AML-193 (cell line): ENCODE measurements at regions not wholly inside any gene's neighbourhood (a gene's known extent, or its start where the extent isn't known, plus 50 kb on each side); places are given as distances from the start of the nearest gene placed in this dataset.

ENCODE experiments used
- DNase-seq, 2 experiments: peaks; one replicate each; lab custom pipeline; 2025; lab: John Stamatoyannopoulos, UW

- DNase-seq = no peak
Observed at GRCh38 chr5:68748101-68748500, 345.7 kb upstream of the SLC30A5 start.

- DNase-seq = no peak
Observed at GRCh38 chr5:68749077-68749476, 344.7 kb upstream of the SLC30A5 start.

GRCh38 chr5:68749631-68750030 lies 344.2 kb upstream of the SLC30A5 start:
- DNase-seq = peak; percentile 38 to 59

- DNase-seq = no peak
Observed at GRCh38 chr5:68751661-68752060, 342.2 kb upstream of the SLC30A5 start.

GRCh38 chr5:68754536-68754935 lies 339.3 kb upstream of the SLC30A5 start:
- DNase-seq = no peak

- DNase-seq = no peak
Observed at GRCh38 chr5:68755293-68755692, 338.5 kb upstream of the SLC30A5 start.

GRCh38 chr5:68757006-68757405 lies 336.8 kb upstream of the SLC30A5 start:
- DNase-seq = no peak

GRCh38 chr5:68757626-68758212 lies 336.1 kb upstream of the SLC30A5 start:
- no peak for DNase-seq

- DNase-seq = no peak
Observed at GRCh38 chr5:68759593-68759992, 334.2 kb upstream of the SLC30A5 start.

- no peak for DNase-seq
Observed at GRCh38 chr5:68762201-68762600, 331.6 kb upstream of the SLC30A5 start.

- DNase-seq = no peak
Observed at GRCh38 chr5:68766952-68767464, 326.8 kb upstream of the SLC30A5 start.

GRCh38 chr5:68770551-68770950 lies 323.3 kb upstream of the SLC30A5 start:
- no peak for DNase-seq

- no peak for DNase-seq
Observed at GRCh38 chr5:68771221-68771620, 322.6 kb upstream of the SLC30A5 start.

GRCh38 chr5:68771732-68772131 lies 322.1 kb upstream of the SLC30A5 start:
- no peak for DNase-seq

- no peak for DNase-seq
Observed at GRCh38 chr5:68776381-68776780, 317.4 kb upstream of the SLC30A5 start.

- no peak for DNase-seq
Observed at GRCh38 chr5:68777135-68777534, 316.7 kb upstream of the SLC30A5 start.

GRCh38 chr5:68778484-68778883 lies 315.3 kb upstream of the SLC30A5 start:
- no peak for DNase-seq

- no peak for DNase-seq
Observed at GRCh38 chr5:68780299-68780955, 313.4 kb upstream of the SLC30A5 start.

GRCh38 chr5:68793074-68793473 lies 300.7 kb upstream of the SLC30A5 start:
- no peak for DNase-seq

- DNase-seq = no peak
Observed at GRCh38 chr5:68793993-68794392, 299.8 kb upstream of the SLC30A5 start.

- no peak for DNase-seq
Observed at GRCh38 chr5:68795190-68795589, 298.6 kb upstream of the SLC30A5 start.

GRCh38 chr5:68798877-68799843 lies 294.7 kb upstream of the SLC30A5 start:
- no peak for DNase-seq

- no peak for DNase-seq
Observed at GRCh38 chr5:68802430-68802829, 291.4 kb upstream of the SLC30A5 start.
